ENCODE measurements at regions not wholly inside any gene's neighbourhood (a gene's known extent, or its start where the extent isn't known, plus 50 kb on each side); places are given as distances from the start of the nearest gene placed in this dataset.

DNA sequence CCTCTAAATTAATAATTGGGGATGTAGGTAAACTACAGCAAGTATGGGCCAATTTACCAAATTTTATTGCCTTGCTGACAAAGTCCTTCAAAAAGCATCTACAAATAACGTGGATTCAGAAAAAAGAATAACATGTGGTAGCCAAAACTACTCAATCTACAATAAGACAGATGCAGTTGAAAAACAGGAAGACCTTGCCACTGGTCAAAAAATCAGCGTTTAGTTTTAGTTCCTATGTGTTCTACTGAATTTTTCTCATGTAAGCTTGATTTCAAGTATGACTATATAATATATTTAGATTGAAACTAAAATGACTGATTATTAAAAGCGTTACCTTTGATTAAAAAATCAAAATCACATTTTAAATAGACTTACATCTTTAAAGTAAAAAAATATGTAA, 1317.6 kb downstream of the PCDH9 start:
- no peaks in the 10 kb centered on the region for H3K27me3 ChIP-seq
- no peak for DNase-seq (ENCODE audit: low spot score)
- no peaks in the 10 kb centered on the region for H3K79me2 ChIP-seq
- no peaks in the 10 kb centered on the region for H3K36me3 ChIP-seq (replicated peaks; ENCODE audit: insufficient read depth, low read depth)
- H3K4me3 ChIP-seq: no peak overlapping the region
- H3K9me3 ChIP-seq (ENCODE audit: low read depth): no peaks in the 10 kb centered on the region
- H3K9me2 ChIP-seq (replicated peaks; ENCODE audit: insufficient read depth): no peaks in the 10 kb centered on the region
- TF ChIP-seq, protein P1, sequence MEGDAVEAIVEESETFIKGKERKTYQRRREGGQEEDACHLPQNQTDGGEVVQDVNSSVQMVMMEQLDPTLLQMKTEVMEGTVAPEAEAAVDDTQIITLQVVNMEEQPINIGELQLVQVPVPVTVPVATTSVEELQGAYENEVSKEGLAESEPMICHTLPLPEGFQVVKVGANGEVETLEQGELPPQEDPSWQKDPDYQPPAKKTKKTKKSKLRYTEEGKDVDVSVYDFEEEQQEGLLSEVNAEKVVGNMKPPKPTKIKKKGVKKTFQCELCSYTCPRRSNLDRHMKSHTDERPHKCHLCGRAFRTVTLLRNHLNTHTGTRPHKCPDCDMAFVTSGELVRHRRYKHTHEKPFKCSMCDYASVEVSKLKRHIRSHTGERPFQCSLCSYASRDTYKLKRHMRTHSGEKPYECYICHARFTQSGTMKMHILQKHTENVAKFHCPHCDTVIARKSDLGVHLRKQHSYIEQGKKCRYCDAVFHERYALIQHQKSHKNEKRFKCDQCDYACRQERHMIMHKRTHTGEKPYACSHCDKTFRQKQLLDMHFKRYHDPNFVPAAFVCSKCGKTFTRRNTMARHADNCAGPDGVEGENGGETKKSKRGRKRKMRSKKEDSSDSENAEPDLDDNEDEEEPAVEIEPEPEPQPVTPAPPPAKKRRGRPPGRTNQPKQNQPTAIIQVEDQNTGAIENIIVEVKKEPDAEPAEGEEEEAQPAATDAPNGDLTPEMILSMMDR (IDR thresholded peaks at IDR 0.05; ENCODE audit: poor library complexity): no peak
- TF ChIP-seq EZH2 (IDR thresholded peaks at IDR 0.05; ENCODE audit: borderline replicate concordance) (no peak), EZH2phosphoT487 (IDR thresholded peaks at IDR 0.05; ENCODE audit: low read depth, severe bottlenecking, unreplicated experiment) (no peak)
- no peak overlapping the region for H2AFZ ChIP-seq
- 88% methylated on average over 3 of the region's 3 CpGs for WGBS (ENCODE audit: low lambda C conversion rate, missing lambda C conversion rate)
- no peak overlapping the region for H3K4me2 ChIP-seq
- no peaks in the 10 kb centered on the region for H3K4me1 ChIP-seq (ENCODE audit: insufficient read depth)
- H4K20me1 ChIP-seq (ENCODE audit: insufficient read depth, poor library complexity, severe bottlenecking): no peaks in the 10 kb centered on the region
- H3K27ac ChIP-seq: no peak overlapping the region

DNA sequence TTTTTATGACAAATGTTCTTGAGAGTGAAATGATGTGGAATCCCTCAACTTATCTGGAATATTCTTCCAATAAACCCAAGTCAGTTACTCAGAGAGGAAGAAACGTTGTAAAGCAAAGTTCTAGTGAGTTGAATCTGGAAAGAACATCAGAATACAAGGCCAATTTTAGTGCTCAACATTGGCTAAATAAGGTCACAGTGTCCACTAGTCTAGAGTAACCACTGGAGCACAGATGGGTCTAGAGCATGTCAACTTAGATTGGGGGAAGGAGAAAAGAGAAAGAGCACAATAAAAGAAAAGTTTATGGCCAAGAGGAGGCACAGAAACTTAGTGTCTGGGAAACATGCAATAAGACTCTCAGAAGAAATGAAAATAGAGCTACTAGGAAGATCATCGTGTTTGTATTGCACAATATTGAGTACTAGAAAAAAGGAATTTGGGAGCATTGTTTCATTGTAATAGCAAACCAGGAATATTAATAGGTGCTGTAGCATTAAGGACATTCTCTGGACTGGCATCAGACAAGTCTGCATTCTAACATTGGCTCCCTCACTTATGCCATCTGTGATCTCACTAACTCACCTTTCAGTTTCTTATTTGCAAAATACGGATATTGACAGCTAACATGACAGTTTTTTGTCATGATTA, 1318.5 kb downstream of the PCDH9 start:
- 83% methylated on average over 3 of the region's 3 CpGs for WGBS (ENCODE audit: low lambda C conversion rate, missing lambda C conversion rate)
- no peaks in the 10 kb centered on the region for H3K79me2 ChIP-seq
- no peaks in the 10 kb centered on the region for H3K9me2 ChIP-seq (replicated peaks; ENCODE audit: insufficient read depth)
- no peaks in the 10 kb centered on the region for H3K4me1 ChIP-seq (ENCODE audit: insufficient read depth)
- H2AFZ ChIP-seq: no peak overlapping the region
- DNase-seq (ENCODE audit: low spot score): no peak
- H3K4me3 ChIP-seq: no peak overlapping the region
- H4K20me1 ChIP-seq (ENCODE audit: insufficient read depth, poor library complexity, severe bottlenecking): no peaks in the 10 kb centered on the region
- no peaks in the 10 kb centered on the region for H3K36me3 ChIP-seq (replicated peaks; ENCODE audit: insufficient read depth, low read depth)
- H3K27me3 ChIP-seq: no peaks in the 10 kb centered on the region
- TF ChIP-seq, protein P1 (IDR thresholded peaks at IDR 0.05; ENCODE audit: poor library complexity): no peak
- TF ChIP-seq EZH2phosphoT487 (IDR thresholded peaks at IDR 0.05; ENCODE audit: low read depth, severe bottlenecking, unreplicated experiment) (no peak), EZH2 (IDR thresholded peaks at IDR 0.05; ENCODE audit: borderline replicate concordance) (no peak)
- H3K4me2 ChIP-seq: no peak overlapping the region
- no peak overlapping the region for H3K27ac ChIP-seq
- H3K9me3 ChIP-seq (ENCODE audit: low read depth): no peaks in the 10 kb centered on the region

DNA sequence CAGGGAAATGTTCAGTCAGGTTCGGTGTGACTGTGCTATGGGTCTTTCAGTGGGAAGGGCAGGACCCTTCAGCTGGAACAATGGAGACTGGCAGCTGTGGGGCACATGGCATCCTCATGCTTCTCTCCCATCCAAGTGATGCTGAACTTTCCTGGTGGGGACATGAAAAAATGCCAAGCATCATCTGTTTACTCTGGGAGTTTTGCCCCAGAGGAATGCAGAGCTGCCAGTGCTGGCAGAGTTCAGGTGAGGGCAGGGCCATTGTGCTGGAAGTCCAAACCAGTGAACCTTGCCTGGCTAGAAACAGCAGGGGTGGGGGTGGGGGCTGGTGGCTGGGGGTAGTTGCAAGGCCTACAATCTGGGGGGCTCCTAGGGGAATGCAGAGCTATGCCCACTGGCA, 1320.6 kb downstream of the PCDH9 start:
- no peaks in the 10 kb centered on the region for H4K20me1 ChIP-seq (ENCODE audit: insufficient read depth, poor library complexity, severe bottlenecking)
- no peaks in the 10 kb centered on the region for H3K36me3 ChIP-seq (replicated peaks; ENCODE audit: insufficient read depth, low read depth)
- no peak for DNase-seq (ENCODE audit: low spot score)
- H3K79me2 ChIP-seq: no peaks in the 10 kb centered on the region
- H3K4me3 ChIP-seq: no peak overlapping the region
- WGBS (ENCODE audit: low lambda C conversion rate, missing lambda C conversion rate): 88% methylated on average over 1 of the region's 1 CpG
- H3K9me2 ChIP-seq (replicated peaks; ENCODE audit: insufficient read depth): no peaks in the 10 kb centered on the region
- no peak overlapping the region for H2AFZ ChIP-seq
- TF ChIP-seq, protein P1 (IDR thresholded peaks at IDR 0.05; ENCODE audit: poor library complexity): no peak
- TF ChIP-seq EZH2phosphoT487 (IDR thresholded peaks at IDR 0.05; ENCODE audit: low read depth, severe bottlenecking, unreplicated experiment): no peak
- TF ChIP-seq EZH2 (IDR thresholded peaks at IDR 0.05; ENCODE audit: borderline replicate concordance): no peak
- no peaks in the 10 kb centered on the region for H3K27me3 ChIP-seq
- no peak overlapping the region for H3K27ac ChIP-seq
- H3K4me2 ChIP-seq: no peak overlapping the region
- no peaks in the 10 kb centered on the region for H3K9me3 ChIP-seq (ENCODE audit: low read depth)
- no peaks in the 10 kb centered on the region for H3K4me1 ChIP-seq (ENCODE audit: insufficient read depth)

Measured in hepatocyte (in vitro differentiated cells).